ENCODE measurements at regions not wholly inside any gene's neighbourhood (a gene's known extent, or its start where the extent isn't known, plus 50 kb on each side); places are given as distances from the start of the nearest gene placed in this dataset.

- TF ChIP-seq POLR2A (IDR thresholded peaks at IDR 0.05): no peak
- TF ChIP-seq, protein P1, sequence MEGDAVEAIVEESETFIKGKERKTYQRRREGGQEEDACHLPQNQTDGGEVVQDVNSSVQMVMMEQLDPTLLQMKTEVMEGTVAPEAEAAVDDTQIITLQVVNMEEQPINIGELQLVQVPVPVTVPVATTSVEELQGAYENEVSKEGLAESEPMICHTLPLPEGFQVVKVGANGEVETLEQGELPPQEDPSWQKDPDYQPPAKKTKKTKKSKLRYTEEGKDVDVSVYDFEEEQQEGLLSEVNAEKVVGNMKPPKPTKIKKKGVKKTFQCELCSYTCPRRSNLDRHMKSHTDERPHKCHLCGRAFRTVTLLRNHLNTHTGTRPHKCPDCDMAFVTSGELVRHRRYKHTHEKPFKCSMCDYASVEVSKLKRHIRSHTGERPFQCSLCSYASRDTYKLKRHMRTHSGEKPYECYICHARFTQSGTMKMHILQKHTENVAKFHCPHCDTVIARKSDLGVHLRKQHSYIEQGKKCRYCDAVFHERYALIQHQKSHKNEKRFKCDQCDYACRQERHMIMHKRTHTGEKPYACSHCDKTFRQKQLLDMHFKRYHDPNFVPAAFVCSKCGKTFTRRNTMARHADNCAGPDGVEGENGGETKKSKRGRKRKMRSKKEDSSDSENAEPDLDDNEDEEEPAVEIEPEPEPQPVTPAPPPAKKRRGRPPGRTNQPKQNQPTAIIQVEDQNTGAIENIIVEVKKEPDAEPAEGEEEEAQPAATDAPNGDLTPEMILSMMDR (IDR thresholded peaks at IDR 0.05): no peak
Measured at GRCh38 chrX:85619962-85620361, 240.5 kb upstream of the POF1B start.

Measured in esophagus squamous epithelium (tissue), 4 donors.